ENCODE measurements at regions not wholly inside any gene's neighbourhood (a gene's known extent, or its start where the extent isn't known, plus 50 kb on each side); places are given as distances from the start of the nearest gene placed in this dataset.

- no peak for ATAC-seq
- no TSS peak for BruUV-seq (replicated peaks)
- Histone ChIP-seq H3K27ac (ENCODE audit: control insufficient read depth, insufficient read depth) (no peak overlapping the region), H3K27me3 (replicated peaks in 1 of 2; ENCODE audit: control insufficient read depth in 2 of 2, insufficient read depth in 2 of 2, low read length in 1 of 2) (no peaks in the 10 kb centered on the region), H3K4me2 (ENCODE audit: control insufficient read depth, insufficient read depth) (no peak overlapping the region), H3K36me3 (ENCODE audit: control insufficient read depth in 2 of 2, insufficient read depth in 2 of 2, low read length in 1 of 2) (no peaks in the 10 kb centered on the region), H4K20me1 (ENCODE audit: control insufficient read depth, insufficient read depth) (no peaks in the 10 kb centered on the region), H3K4me3 (no peak overlapping the region), H3K9ac (ENCODE audit: control insufficient read depth, insufficient read depth, low read length) (no peak overlapping the region), H3K4me1 (ENCODE audit: control insufficient read depth, insufficient read depth, low read length) (no peaks in the 10 kb centered on the region), H3K9me3 (replicated peaks; ENCODE audit: control insufficient read depth, insufficient read depth, low read length) (no peaks in the 10 kb centered on the region), H2AFZ (ENCODE audit: control insufficient read depth, low read depth, low read length) (no peak overlapping the region), H3K79me2 (ENCODE audit: control insufficient read depth, insufficient read depth, low read length) (no peaks in the 10 kb centered on the region)
- FAIRE-seq, result no peak
- ChIA-PET RAD21 (ENCODE audit: unreplicated experiment) (no interaction called here), CTCF (no interaction called here), SMC1A (ENCODE audit: uncharacterized antibody, unreplicated experiment) (no interaction called here), POLR2A (no interaction called here)
- no peak for TF ChIP-seq HDGF (IDR thresholded peaks at IDR 0.05)
- no peak for TF ChIP-seq NRF1 (conservative IDR thresholded peaks at IDR 0.05; ENCODE audit: low read depth, low read length)
- TF ChIP-seq BMI1 (IDR thresholded peaks at IDR 0.05; ENCODE audit: borderline replicate concordance), result no peak
- no peak for TF ChIP-seq PKNOX1 (IDR thresholded peaks at IDR 0.05)
- TF ChIP-seq NR2C2 (IDR thresholded peaks at IDR 0.05; ENCODE audit: borderline replicate concordance, control insufficient read depth, insufficient read length, low read depth), result no peak
- TF ChIP-seq PML (IDR thresholded peaks at IDR 0.05; ENCODE audit: low read length), result no peak
- 0% methylated on average over 1 of the region's 1 CpG for WGBS (ENCODE audit: insufficient coverage, insufficient replicate concordance, low lambda C conversion rate, missing lambda C conversion rate)
- in situ Hi-C loops (cut with MboI), result no loop called here
- intact Hi-C loops (cut with micrococcal nuclease; ENCODE audit: unreplicated experiment), result no loop called here
- DNase-seq (ENCODE audit: low read depth, low spot score), result no peak
Observed at GRCh38 chr13:82664183-82664582, 1218.1 kb downstream of the SLITRK1 start.

- CTCF ChIA-PET, result interaction anchor here (0.8 kb wide), 1 partner anchor 10 kb away, joined by 3 read pairs; no protein-coding TSS in a partner anchor
- BruUV-seq (replicated peaks), result no TSS peak
- TF ChIP-seq ETV6 (conservative IDR thresholded peaks at IDR 0.05 in 1 of 2, IDR thresholded peaks at IDR 0.05 in 1 of 2; ENCODE audit: borderline replicate concordance in 1 of 2, low read depth in 1 of 2) (no peak), HDGF (IDR thresholded peaks at IDR 0.05) (no peak), ZNF207 (IDR thresholded peaks at IDR 0.05; ENCODE audit: borderline replicate concordance) (no peak), KAT2A (conservative IDR thresholded peaks at IDR 0.05; ENCODE audit: control insufficient read depth, low read depth, low read length) (no peak), IKZF1 (conservative IDR thresholded peaks at IDR 0.05) (no peak), EZH2 (IDR thresholded peaks at IDR 0.05; ENCODE audit: borderline replicate concordance, control insufficient read depth, low read depth, low read length) (no peak), CHD1 (IDR thresholded peaks at IDR 0.05; ENCODE audit: low read depth, low read length) (no peak), NKRF (conservative IDR thresholded peaks at IDR 0.05) (no peak), RELB (IDR thresholded peaks at IDR 0.05; ENCODE audit: low read depth) (no peak), PAX8 (IDR thresholded peaks at IDR 0.05) (no peak)
Observed at GRCh38 chr13:82661126-82661525, 1221.1 kb downstream of the SLITRK1 start.

More at GRCh38 chr13:82661126-82661525, 1221.1 kb downstream of the SLITRK1 start:
- no peaks in the 10 kb centered on the region for H3K27me3 ChIP-seq (replicated peaks in 1 of 2; ENCODE audit: control insufficient read depth in 2 of 2, insufficient read depth in 2 of 2, low read length in 1 of 2)
- no peak overlapping the region for H3K27ac ChIP-seq (ENCODE audit: control insufficient read depth, insufficient read depth)
- H4K20me1 ChIP-seq (ENCODE audit: control insufficient read depth, insufficient read depth), result no peaks in the 10 kb centered on the region
- no peak overlapping the region for H3K4me2 ChIP-seq (ENCODE audit: control insufficient read depth, insufficient read depth)
- FAIRE-seq (no peak), DNase-seq (ENCODE audit: low read depth, low spot score) (no peak), ATAC-seq (no peak)
- H3K4me3 ChIP-seq, result no peak overlapping the region
- in situ Hi-C loops (cut with MboI), result no loop called here
- ChIA-PET RAD21 (ENCODE audit: unreplicated experiment) (no interaction called here), SMC1A (ENCODE audit: uncharacterized antibody, unreplicated experiment) (no interaction called here), POLR2A (no interaction called here)
- H3K9ac ChIP-seq (ENCODE audit: control insufficient read depth, insufficient read depth, low read length), result no peak overlapping the region
- intact Hi-C loops (cut with micrococcal nuclease; ENCODE audit: unreplicated experiment), result no loop called here
- WGBS (ENCODE audit: insufficient coverage, insufficient replicate concordance, low lambda C conversion rate, missing lambda C conversion rate), result 34% methylated on average over 4 of the region's 4 CpGs
- no peak overlapping the region for H2AFZ ChIP-seq (ENCODE audit: control insufficient read depth, low read depth, low read length)
- H3K36me3 ChIP-seq (ENCODE audit: control insufficient read depth in 2 of 2, insufficient read depth in 2 of 2, low read length in 1 of 2), result no peaks in the 10 kb centered on the region
- no peaks in the 10 kb centered on the region for H3K4me1 ChIP-seq (ENCODE audit: control insufficient read depth, insufficient read depth, low read length)
- no peaks in the 10 kb centered on the region for H3K79me2 ChIP-seq (ENCODE audit: control insufficient read depth, insufficient read depth, low read length)
- no peaks in the 10 kb centered on the region for H3K9me3 ChIP-seq (replicated peaks; ENCODE audit: control insufficient read depth, insufficient read depth, low read length)

Data from GM12878 (cell line).